AG04449 (cell line): ENCODE measurements at regions not wholly inside any gene's neighbourhood (a gene's known extent, or its start where the extent isn't known, plus 50 kb on each side); places are given as distances from the start of the nearest gene placed in this dataset.

Experiments used
- CTCF ChIA-PET: fragments of 350-600 bp; formaldehyde crosslinking; extraction: SDS; loops from one replicate; lab custom pipeline; 2021; ENCODE audit warnings: antibody characterized with exemption; lab: Yijun Ruan, JAX
- POLR2A ChIA-PET: fragments of 400-600, 350-600 bp; formaldehyde crosslinking; extraction: SDS; loops from one replicate; lab custom pipeline; 2020; ENCODE audit warnings: antibody characterized with exemption, inconsistent platforms; lab: Yijun Ruan, JAX
- DNase-seq: peaks from one replicate; pipeline ENCODE4 v3.0.0-alpha.2; 2010; ENCODE audit warnings: low read depth, low spot score
- H3K4me3 ChIP-seq: 2 replicates; pipeline ENCODE4 v1.5.1; 2011; ENCODE audit warnings: low read depth, mild to moderate bottlenecking, control low read depth, low read length
- CTCF ChIP-seq: IDR thresholded peaks from one replicate; pipeline ENCODE4 v1.5.1; 2011; ENCODE audit warnings: mild to moderate bottlenecking, moderate library complexity, low read length, control low read depth, inconsistent platforms; ENCODE audit not compliant: insufficient read depth; ENCODE audit errors: missing control alignments

GRCh38 chr4:66212489-66212888, 542.2 kb upstream of the EPHA5 start:
- H3K4me3 ChIP-seq = no peak overlapping the region
- ChIA-PET POLR2A (no interaction called here), CTCF (no interaction called here)
- DNase-seq = no peak
- TF ChIP-seq CTCF = no peak

GRCh38 chr4:66204534-66205247, 534.4 kb upstream of the EPHA5 start:
- CTCF ChIA-PET = no interaction called here
- no peak for DNase-seq
- POLR2A ChIA-PET = no interaction called here
- no peak overlapping the region for H3K4me3 ChIP-seq
- no peak for TF ChIP-seq CTCF

GRCh38 chr4:66202870-66203269, 532.6 kb upstream of the EPHA5 start:
- ChIA-PET CTCF (no interaction called here), POLR2A (no interaction called here)
- no peak overlapping the region for H3K4me3 ChIP-seq
- no peak for TF ChIP-seq CTCF
- DNase-seq = no peak

- no peak for TF ChIP-seq CTCF
- CTCF ChIA-PET = no interaction called here
- no peak for DNase-seq
- POLR2A ChIA-PET = no interaction called here
- H3K4me3 ChIP-seq = no peak overlapping the region
Measured at GRCh38 chr4:66197451-66197850, 527.2 kb upstream of the EPHA5 start.

GRCh38 chr4:66193487-66193886, 523.2 kb upstream of the EPHA5 start:
- no peak overlapping the region for H3K4me3 ChIP-seq
- DNase-seq = no peak
- CTCF ChIA-PET = no interaction called here
- no peak for TF ChIP-seq CTCF
- POLR2A ChIA-PET = no interaction called here

GRCh38 chr4:66187175-66187720, 517.0 kb upstream of the EPHA5 start:
- no peak for TF ChIP-seq CTCF
- ChIA-PET CTCF (no interaction called here), POLR2A (no interaction called here)
- no peak overlapping the region for H3K4me3 ChIP-seq
- no peak for DNase-seq
